Renal cortical epithelial cell (primary cell): ENCODE measurements at regions not wholly inside any gene's neighbourhood (a gene's known extent, or its start where the extent isn't known, plus 50 kb on each side); places are given as distances from the start of the nearest gene placed in this dataset.
"Not testable (repeated sequence)": the region's sequence is repeated elsewhere in the genome, so short reads cannot be mapped to it uniquely, and the experiment has no call there.

Experiments
- DNase-seq: peaks from one replicate; pipeline ENCODE4 v3.0.0-alpha.2; 2011; ENCODE audit warnings: low read depth

- peak; percentile 42 for DNase-seq
Observed at GRCh38 chr1:143905214-143906179, 66.3 kb downstream of the FAM72C start.

DNA sequence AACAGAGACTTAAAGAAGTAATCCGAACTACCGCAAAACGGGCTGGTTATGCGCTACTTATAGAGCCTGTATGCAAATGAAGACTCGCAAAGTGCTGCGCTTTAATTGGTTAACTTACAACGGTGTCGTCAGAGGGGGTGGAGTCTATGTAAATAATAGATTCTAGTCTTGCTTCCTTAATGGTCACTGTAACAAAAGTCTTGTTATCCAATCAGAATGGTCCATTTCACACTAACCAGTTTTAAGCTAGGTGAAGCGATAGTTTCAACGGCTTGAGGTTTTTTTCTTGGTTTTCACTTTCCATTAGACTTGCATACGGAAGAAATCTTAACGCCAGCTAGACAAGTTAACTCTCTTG lies 67.2 kb downstream of the FAM72C start:
- not testable (repeated sequence) for DNase-seq

DNA sequence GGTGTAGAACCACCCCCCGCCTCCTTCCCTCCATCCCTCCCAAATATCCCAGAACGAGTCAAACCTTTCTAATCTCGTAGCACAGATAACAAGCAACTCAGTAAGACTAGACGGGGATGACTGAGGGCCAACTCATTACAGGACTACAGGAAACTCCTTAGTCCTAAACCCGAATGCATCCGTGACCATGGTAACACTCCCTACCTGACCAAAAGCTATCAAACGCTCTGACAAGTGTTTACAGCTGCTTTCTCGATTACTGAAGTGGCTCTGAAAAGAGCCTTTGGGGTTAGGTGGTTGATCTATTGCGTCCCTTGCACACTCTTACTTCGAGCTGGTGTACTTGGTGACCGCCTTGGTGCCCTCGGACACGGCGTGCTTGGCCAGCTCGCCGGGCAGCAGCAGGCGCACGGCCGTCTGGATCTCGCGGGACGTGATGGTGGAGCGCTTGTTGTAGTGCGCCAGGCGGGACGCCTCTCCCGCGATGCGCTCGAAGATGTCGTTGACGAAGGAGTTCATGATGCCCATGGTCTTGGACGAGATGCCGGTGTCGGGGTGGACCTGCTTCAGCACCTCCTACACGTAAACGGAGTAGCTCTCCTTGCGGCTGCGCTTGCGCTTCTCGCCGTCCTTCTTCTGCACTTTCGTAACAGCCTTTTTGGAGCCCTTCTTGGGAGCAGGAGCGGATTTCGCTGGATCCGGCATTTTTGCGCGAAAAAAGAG lies 67.7 kb downstream of the FAM72C start:
- peak; percentile 23 for DNase-seq

DNA sequence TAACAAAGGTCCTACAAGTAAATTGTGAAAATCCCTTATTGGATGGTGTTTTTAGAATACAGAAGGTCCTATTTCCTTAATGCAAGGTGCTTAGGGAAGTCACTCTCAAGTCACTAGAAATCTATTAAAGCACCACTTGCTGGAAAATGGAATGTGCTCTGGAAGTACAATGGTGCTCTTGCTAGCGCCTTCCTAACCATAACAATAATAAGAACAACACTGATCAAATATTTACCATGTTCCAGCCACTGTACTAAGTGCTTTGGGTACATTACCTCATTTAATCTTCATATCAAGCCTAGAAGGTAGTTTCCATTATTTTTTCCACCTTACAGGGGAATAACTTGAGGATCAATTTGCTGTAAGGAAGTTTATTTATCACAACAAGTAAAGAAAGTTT lies 75.4 kb downstream of the FAM72C start:
- not testable (repeated sequence) for DNase-seq

DNA sequence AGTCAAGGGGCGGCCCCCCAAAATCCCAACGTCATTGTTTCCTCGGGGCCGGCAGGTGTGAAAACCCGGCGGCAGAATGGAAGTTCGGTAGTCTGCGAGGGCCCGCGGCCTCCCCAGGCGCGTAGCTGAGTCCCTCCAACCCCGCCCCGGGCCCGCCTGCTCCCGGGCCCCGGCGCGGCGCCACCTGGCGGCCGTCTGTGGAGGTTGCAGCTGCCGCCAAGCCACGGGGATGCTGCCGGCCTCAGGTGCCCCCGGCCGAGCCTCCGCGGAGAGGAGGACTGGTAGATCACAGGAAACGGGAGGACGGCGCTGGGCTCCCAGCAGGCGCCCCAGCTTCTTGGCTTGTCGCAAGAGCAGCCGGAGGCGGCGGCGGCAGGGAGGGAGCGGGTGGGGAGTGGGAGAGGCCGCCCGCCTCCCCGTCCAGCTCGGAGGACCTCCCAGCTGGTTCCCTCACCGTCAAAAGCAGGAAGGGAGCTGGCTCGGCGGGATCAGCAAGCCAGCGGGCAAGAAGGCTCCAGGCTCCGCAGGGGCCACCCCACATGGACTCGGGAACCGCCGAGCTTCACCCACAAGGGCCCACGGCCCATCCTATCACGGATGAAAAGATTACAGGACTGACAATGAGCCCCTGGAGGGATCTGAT lies 86.7 kb downstream of the FAM72C start:
- not testable (repeated sequence) for DNase-seq

- DNase-seq = not testable (repeated sequence)
Observed at GRCh38 chr1:143884532-143884931, 87.3 kb downstream of the FAM72C start.

DNA sequence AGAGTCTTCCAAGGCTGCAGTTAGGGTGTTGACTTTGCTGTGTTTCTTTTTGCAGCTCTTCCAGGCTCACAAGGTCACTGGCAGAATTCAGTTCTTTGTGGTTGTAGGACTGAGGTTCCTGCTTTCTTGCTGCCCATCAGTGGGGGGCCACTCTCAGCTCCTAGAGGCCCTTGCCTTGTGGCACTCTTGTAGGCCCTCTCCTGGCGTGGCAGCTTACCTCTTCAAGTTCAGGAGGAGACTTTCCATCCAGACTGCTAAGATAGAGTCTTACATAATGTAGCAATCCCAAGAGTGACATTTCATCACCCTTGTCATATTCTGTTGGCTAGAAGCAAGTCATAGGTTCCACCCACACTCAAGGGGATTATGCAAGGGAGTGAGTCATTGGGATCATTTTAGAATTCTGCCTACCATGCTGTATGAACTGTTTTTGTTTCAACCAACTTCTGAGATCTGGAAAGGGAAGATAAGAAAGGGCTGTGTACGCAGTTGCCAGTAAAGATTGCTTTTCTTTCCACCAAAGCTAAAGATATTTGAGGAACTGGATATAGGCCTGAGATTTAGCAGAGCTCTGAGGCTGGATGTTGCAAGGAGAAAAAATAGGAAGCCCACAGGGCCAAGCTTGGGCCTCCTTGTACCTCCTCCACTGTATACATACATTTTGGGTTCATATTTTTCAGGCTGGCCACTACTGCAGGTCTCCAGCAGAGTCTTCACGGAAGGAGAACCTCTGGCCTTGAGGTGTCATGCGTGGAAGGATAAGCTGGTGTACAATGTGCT lies 91.8 kb downstream of the FAM72C start:
- DNase-seq = not testable (repeated sequence)

- DNase-seq = not testable (repeated sequence)
Observed at GRCh38 chr1:143875947-143876346, 95.8 kb downstream of the FAM72C start.

DNA sequence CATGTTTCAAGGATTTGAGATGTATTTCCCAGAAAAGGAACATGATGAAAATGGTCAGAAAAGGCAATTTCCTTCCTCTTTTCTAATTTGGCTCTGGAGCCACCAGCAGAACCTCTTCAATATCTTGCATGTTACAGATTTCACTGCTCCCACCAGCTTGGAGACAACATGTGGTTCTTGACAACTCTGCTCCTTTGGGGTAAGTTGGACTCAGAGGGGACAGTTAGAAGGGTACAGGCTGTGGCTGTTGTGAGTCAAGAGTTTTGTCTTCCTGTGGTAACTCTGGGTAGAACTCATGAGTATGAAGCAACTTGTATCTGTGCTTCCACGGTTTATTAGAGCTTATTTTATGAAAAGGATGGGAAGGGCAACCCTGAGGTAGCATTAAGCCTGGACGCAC lies 97.2 kb downstream of the FAM72C start:
- not testable (repeated sequence) for DNase-seq

- not testable (repeated sequence) for DNase-seq
Observed at GRCh38 chr1:143873650-143874049, 98.1 kb downstream of the FAM72C start.

GRCh38 chr1:143870388-143870787 lies 101.4 kb downstream of the FAM72C start:
- DNase-seq = not testable (repeated sequence)

GRCh38 chr1:143867590-143868220 lies 104.1 kb downstream of the FAM72C start:
- DNase-seq = not testable (repeated sequence)

- not testable (repeated sequence) for DNase-seq
Observed at GRCh38 chr1:143863901-143864520, 107.8 kb downstream of the FAM72C start.

- not testable (repeated sequence) for DNase-seq
Observed at GRCh38 chr1:143862722-143863121, 109.1 kb downstream of the FAM72C start.

GRCh38 chr1:143861306-143861705 lies 110.5 kb downstream of the FAM72C start:
- not testable (repeated sequence) for DNase-seq

DNA sequence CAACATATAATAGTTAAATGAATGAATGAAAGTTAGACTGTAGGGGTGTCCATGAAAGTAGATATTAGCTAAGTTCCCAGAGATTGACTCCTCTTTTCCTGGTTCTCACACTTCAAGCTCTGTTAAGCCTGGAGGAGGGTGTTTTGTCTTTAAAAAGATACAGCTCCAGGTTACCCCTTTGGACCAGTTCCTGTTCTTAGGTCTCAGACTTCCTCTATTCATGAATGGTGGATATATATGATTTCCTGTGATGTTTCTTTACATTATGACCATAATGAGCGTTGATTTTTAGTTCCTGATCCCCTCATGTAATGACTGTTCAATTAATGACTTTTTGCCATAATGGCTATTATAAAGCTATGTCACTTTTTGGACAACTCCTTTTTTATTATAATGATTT lies 115.9 kb downstream of the FAM72C start:
- not testable (repeated sequence) for DNase-seq

- DNase-seq = not testable (repeated sequence)
Observed at GRCh38 chr1:143854069-143854468, 117.7 kb downstream of the FAM72C start.

DNA sequence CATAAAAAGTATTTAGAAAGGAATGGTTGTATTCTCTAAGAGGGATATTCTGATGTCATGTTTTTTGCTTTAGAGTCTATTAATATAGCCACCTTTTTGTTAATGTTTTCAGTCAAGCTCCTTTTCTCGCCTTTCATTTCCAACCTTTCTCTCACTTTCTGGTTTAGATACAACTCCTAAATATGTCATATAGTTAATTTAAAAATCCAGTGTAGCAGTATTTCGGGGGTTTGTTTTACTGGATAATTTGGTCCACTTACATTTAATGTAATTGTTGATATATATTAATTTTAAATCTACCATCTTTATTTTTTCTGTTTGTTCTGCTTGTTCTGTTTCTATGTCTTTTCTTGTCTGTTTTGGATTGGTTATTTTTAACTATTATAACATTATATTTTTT lies 121.1 kb downstream of the FAM72C start:
- not testable (repeated sequence) for DNase-seq

DNA sequence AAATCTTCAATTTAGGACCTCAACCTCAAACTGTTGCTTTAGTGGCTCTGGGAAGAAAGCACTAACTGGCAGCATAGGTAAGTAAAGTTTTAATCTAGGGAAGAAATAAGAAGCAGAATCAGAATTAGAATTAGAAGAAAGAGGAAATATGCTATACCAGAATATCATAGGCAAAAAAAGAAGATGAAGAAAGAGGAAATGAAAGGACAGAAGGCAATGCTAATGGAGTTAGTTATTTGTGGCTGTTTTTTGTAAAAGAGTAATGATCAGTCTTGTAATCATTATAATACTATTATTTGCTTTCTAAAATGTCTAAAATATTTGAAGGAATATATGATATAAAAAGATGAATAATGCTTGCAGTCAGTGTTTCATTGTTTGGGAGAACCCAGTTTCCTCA lies 122.9 kb downstream of the FAM72C start:
- not testable (repeated sequence) for DNase-seq

DNA sequence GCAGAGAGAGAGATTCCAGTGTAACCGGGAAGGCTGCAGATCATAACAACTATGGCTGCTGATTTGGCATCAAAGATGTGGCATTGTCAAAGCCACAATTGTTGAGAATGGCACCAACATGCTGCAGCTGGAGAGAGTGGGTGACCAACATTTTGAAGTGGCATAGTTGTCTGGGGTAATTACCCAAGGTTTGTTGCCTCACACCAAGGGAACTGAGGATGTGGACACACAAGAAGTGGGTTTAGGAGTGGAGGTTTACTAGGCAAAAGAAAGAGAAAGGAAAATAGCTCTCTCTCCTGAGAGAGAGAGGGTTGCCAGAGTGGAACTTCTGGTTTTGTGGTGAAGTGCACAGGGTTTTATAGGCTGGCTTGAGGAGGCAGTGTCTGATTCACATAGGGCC lies 126.6 kb downstream of the FAM72C start:
- DNase-seq = not testable (repeated sequence)
